ENCODE measurements at regions not wholly inside any gene's neighbourhood (a gene's known extent, or its start where the extent isn't known, plus 50 kb on each side); places are given as distances from the start of the nearest gene placed in this dataset.

DNA sequence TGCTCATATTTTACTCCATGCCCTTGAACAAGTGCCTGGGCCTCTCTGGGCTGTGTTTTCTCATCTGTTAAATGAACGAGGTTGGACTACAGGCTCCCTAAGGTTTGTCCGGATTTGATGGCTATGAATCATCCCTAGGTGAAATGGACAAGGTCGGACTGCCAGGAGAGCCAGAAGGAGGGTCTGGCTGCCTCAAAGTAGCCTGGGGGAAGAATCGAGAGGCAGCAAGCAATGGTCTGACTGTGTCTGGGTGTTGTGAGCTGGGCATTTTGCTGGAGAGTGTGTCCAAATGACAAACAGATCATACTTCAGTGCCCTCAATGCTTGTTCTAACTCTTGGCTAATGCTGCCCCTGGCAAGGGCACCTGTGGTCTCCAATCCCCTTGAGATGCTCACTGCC, 730.9 kb downstream of the PTPRU start:
- peaks cover 8% of the 10 kb centered on the region for H3K4me1 ChIP-seq (ENCODE audit: insufficient read depth, insufficient read length)
- no peak overlapping the region for H3K4me3 ChIP-seq (ENCODE audit: insufficient read length, low read depth)
- H3K9me3 ChIP-seq (ENCODE audit: insufficient read depth, low read length), result peaks cover 8% of the 10 kb centered on the region; the same call in 1 of the 2 replicates
- TF ChIP-seq YY1 (IDR thresholded peaks at IDR 0.05; ENCODE audit: insufficient read depth, insufficient read length) (no peak), SUZ12 (IDR thresholded peaks at IDR 0.05; ENCODE audit: extremely low read depth, insufficient read depth, insufficient read length) (no peak), ZNF274 (IDR thresholded peaks at IDR 0.05; ENCODE audit: low read depth, low read length) (no peak)
- DNase-seq (ENCODE audit: low read depth, low spot score), result no peak
- H3K27me3 ChIP-seq (ENCODE audit: insufficient read depth, insufficient read length), result no peaks in the 10 kb centered on the region
- H3K36me3 ChIP-seq (ENCODE audit: insufficient read depth, insufficient read length, low read length), result no peaks in the 10 kb centered on the region
- H3K9ac ChIP-seq (ENCODE audit: insufficient read length, low read depth), result no peak overlapping the region

DNA sequence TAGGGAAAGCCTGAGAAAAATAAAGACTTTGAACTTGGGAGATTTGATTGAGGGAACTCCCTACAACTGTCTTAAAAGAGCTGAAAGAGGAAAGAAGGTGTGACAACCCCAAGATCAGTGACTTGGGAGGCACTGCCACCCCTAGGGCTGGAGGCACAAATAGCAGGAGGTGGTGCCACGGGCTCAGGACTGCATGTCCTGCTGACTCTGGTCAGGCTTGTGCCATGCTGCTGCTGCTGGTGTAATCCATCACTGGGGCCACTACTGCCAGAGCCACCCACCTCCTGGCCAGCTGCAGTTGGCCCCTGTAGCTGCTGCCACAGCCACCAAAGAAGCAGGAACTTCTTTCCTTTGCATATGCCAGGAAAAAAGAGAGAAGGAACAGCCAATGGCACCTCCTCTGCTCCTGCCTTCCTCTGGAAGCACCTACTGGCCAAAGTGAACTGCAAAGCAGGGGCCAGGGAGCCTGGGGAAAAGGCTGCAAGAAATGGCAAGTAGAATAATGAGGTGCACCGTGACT, 730.3 kb downstream of the PTPRU start:
- H3K9me3 ChIP-seq (ENCODE audit: insufficient read depth, low read length), result peaks cover 8% of the 10 kb centered on the region; the same call in 1 of the 2 replicates
- H3K36me3 ChIP-seq (ENCODE audit: insufficient read depth, insufficient read length, low read length), result no peaks in the 10 kb centered on the region
- TF ChIP-seq ZNF274 (IDR thresholded peaks at IDR 0.05; ENCODE audit: low read depth, low read length), result no peak
- TF ChIP-seq YY1 (IDR thresholded peaks at IDR 0.05; ENCODE audit: insufficient read depth, insufficient read length), result no peak
- no peak for TF ChIP-seq SUZ12 (IDR thresholded peaks at IDR 0.05; ENCODE audit: extremely low read depth, insufficient read depth, insufficient read length)
- H3K4me1 ChIP-seq (ENCODE audit: insufficient read depth, insufficient read length), result peaks cover 10% of the 10 kb centered on the region
- H3K27me3 ChIP-seq (ENCODE audit: insufficient read depth, insufficient read length), result no peaks in the 10 kb centered on the region
- DNase-seq (ENCODE audit: low read depth, low spot score), result no peak
- H3K9ac ChIP-seq (ENCODE audit: insufficient read length, low read depth), result no peak overlapping the region
- no peak overlapping the region for H3K4me3 ChIP-seq (ENCODE audit: insufficient read length, low read depth)

DNA sequence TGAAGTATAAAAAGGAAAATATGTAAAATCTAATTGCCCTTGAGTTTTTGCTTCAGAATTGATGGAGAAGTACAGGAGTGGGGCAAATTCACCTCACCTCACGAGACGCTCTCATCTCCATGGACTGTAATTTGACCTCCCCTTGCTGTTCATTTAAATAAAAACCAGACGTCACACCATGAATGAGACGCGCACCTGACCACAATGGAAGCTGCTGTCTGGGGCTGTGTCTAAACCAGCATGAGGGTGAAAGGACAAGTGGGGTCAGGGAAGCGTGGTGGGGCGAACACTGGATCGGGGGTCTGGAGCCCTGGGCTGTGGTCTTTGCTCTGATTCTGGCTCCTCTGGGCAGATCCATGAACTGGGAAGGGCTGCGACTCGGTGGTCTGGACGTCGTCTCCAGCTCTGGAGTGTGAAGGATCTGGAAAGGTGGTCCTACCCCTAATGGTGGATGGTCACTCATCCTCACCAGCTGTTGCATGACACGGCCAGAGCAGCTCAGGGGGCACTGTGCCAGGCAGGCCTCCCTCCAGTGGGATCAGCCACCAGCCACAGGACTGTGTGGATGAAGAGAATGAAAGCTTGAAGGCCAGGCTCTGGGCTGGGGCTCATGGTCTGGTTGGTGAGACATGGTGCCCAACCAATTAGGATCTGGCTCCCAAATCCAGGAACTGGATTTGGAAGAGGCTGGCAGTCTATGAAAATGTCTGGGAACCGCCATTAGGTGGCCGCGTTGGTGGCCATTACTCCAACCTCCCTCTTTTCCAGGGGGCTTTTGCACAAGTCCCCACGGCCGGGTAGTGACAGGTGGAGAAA, 728.6 kb downstream of the PTPRU start:
- Histone ChIP-seq H3K4me3 (ENCODE audit: insufficient read length, low read depth) (no peak overlapping the region), H3K36me3 (ENCODE audit: insufficient read depth, insufficient read length, low read length) (no peaks in the 10 kb centered on the region), H3K27me3 (ENCODE audit: insufficient read depth, insufficient read length) (no peaks in the 10 kb centered on the region), H3K4me1 (ENCODE audit: insufficient read depth, insufficient read length) (peaks cover 20% of the 10 kb centered on the region), H3K9me3 (ENCODE audit: insufficient read depth, low read length) (peaks cover 8% of the 10 kb centered on the region; the same call in 1 of the 2 replicates), H3K9ac (ENCODE audit: insufficient read length, low read depth) (no peak overlapping the region)
- DNase-seq (ENCODE audit: low read depth, low spot score), result no peak
- TF ChIP-seq SUZ12 (IDR thresholded peaks at IDR 0.05; ENCODE audit: extremely low read depth, insufficient read depth, insufficient read length), result no peak

DNA sequence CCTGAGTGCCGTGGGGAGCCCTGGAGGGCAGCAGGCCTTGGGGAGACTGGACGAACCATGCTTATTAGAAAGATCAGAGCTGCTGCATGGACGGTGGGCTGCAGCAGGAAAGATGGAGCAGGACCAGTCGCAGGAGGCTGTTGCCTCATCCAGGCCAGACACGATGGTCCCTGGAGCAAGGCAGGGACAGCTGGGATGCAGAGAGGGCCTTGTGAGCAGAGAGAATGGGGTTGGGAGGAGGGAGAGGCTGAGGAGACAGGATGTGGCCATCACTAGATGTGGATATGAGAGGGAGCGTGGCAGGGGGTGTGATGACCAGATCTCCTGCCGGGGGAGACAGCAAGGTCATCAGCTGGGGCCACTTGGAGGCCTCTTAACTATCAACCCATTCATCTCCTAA, 727.6 kb downstream of the PTPRU start:
- DNase-seq (ENCODE audit: low read depth, low spot score), result no peak

GRCh38 chr1:29962831-29963247, 726.5 kb downstream of the PTPRU start:
- TF ChIP-seq YY1 (IDR thresholded peaks at IDR 0.05; ENCODE audit: insufficient read depth, insufficient read length), result no peak
- no peak for TF ChIP-seq ZNF274 (IDR thresholded peaks at IDR 0.05; ENCODE audit: low read depth, low read length)
- TF ChIP-seq SUZ12 (IDR thresholded peaks at IDR 0.05; ENCODE audit: extremely low read depth, insufficient read depth, insufficient read length), result no peak
- no peak overlapping the region for H3K4me3 ChIP-seq (ENCODE audit: insufficient read length, low read depth)
- no peaks in the 10 kb centered on the region for H3K27me3 ChIP-seq (ENCODE audit: insufficient read depth, insufficient read length)
- H3K9me3 ChIP-seq (ENCODE audit: insufficient read depth, low read length), result no peaks in the 10 kb centered on the region
- H3K9ac ChIP-seq (ENCODE audit: insufficient read length, low read depth), result no peak overlapping the region
- no peaks in the 10 kb centered on the region for H3K36me3 ChIP-seq (ENCODE audit: insufficient read depth, insufficient read length, low read length)
- DNase-seq (ENCODE audit: low read depth, low spot score), result no peak
- H3K4me1 ChIP-seq (ENCODE audit: insufficient read depth, insufficient read length), result peaks cover 23% of the 10 kb centered on the region

More for the DNA sequence above, 727.6 kb downstream of the PTPRU start:
- H3K4me3 ChIP-seq (ENCODE audit: insufficient read length, low read depth), result no peak overlapping the region
- no peak overlapping the region for H3K9ac ChIP-seq (ENCODE audit: insufficient read length, low read depth)
- peaks cover 20% of the 10 kb centered on the region for H3K4me1 ChIP-seq (ENCODE audit: insufficient read depth, insufficient read length)
- H3K27me3 ChIP-seq (ENCODE audit: insufficient read depth, insufficient read length), result no peaks in the 10 kb centered on the region
- TF ChIP-seq YY1 (IDR thresholded peaks at IDR 0.05; ENCODE audit: insufficient read depth, insufficient read length) (no peak), SUZ12 (IDR thresholded peaks at IDR 0.05; ENCODE audit: extremely low read depth, insufficient read depth, insufficient read length) (no peak), ZNF274 (IDR thresholded peaks at IDR 0.05; ENCODE audit: low read depth, low read length) (no peak)
- H3K9me3 ChIP-seq (ENCODE audit: insufficient read depth, low read length), result 0 out of 2 replicates have a peak, but pooled peaks cover under 1% of the 10 kb centered on the region
- H3K36me3 ChIP-seq (ENCODE audit: insufficient read depth, insufficient read length, low read length), result no peaks in the 10 kb centered on the region

DNA sequence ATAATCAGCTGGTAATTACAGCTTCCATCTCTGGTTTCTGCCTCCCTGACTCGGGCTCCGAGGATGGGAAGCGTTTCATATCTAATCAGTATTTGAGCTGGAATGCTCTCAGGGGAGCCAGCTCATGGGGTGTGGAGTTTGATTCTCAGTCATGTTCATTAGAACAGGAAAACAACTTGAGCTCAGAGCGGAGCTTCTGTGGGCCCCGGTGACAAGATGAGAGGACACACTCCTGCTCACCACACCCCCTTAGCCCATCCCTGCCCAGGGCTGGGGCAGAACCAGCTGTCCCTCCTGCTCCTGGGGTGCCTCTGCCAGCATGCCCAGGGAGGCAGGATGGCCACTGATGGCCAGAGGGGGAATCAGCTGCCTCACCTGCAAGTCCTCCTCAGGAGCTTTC, 726.0 kb downstream of the PTPRU start:
- no peak for DNase-seq (ENCODE audit: low read depth, low spot score)
- Histone ChIP-seq H3K4me3 (ENCODE audit: insufficient read length, low read depth) (no peak overlapping the region), H3K9me3 (ENCODE audit: insufficient read depth, low read length) (no peaks in the 10 kb centered on the region), H3K9ac (ENCODE audit: insufficient read length, low read depth) (peak overlapping the region; percentile 52), H3K36me3 (ENCODE audit: insufficient read depth, insufficient read length, low read length) (no peaks in the 10 kb centered on the region), H3K4me1 (ENCODE audit: insufficient read depth, insufficient read length) (peaks cover 19% of the 10 kb centered on the region), H3K27me3 (ENCODE audit: insufficient read depth, insufficient read length) (no peaks in the 10 kb centered on the region)
- TF ChIP-seq ZNF274 (IDR thresholded peaks at IDR 0.05; ENCODE audit: low read depth, low read length), result no peak
- no peak for TF ChIP-seq YY1 (IDR thresholded peaks at IDR 0.05; ENCODE audit: insufficient read depth, insufficient read length)
- no peak for TF ChIP-seq SUZ12 (IDR thresholded peaks at IDR 0.05; ENCODE audit: extremely low read depth, insufficient read depth, insufficient read length)

DNA sequence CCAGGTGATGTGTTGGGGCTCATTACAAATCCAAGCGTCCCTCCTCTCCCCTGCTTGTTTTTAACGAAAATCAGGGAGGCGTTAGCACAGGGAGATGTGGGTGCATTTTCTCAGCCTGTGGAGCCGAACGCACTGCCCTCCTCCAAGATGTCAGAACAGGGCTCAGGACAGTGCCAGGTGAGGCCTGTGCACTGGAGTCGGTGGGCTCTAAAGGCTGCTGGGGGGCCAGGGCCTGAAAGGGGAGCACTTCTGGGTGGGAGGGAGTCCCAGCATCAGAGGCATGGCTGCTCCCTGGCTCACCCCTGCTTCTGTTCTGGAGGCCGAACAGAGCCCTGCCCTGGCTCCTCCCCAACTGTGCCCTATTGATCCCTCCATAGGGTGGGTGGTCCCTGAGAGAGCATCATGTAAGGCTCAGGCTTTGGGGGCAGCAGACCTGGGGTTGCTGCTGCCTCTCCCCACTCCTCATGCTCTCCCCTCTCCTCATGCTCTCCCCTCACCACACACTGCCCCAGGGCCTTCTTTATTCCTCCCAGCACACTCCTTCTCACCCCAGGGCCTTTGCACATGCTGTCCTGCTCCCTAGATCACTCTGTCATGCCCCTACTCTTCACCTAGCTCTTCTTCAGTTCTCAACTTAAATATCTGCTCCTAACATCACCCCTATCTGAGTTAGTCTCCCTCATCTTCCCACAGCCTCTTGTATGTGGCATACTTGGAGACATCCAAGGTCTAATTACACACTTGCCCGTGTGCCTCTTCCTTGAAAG, 725.2 kb downstream of the PTPRU start:
- no peaks in the 10 kb centered on the region for H3K27me3 ChIP-seq (ENCODE audit: insufficient read depth, insufficient read length)
- H3K9me3 ChIP-seq (ENCODE audit: insufficient read depth, low read length), result no peaks in the 10 kb centered on the region
- no peak for DNase-seq (ENCODE audit: low read depth, low spot score)
- H3K4me3 ChIP-seq (ENCODE audit: insufficient read length, low read depth), result no peak overlapping the region
- TF ChIP-seq YY1 (IDR thresholded peaks at IDR 0.05; ENCODE audit: insufficient read depth, insufficient read length) (no peak), ZNF274 (IDR thresholded peaks at IDR 0.05; ENCODE audit: low read depth, low read length) (no peak), SUZ12 (IDR thresholded peaks at IDR 0.05; ENCODE audit: extremely low read depth, insufficient read depth, insufficient read length) (no peak)
- H3K9ac ChIP-seq (ENCODE audit: insufficient read length, low read depth), result no peak overlapping the region
- H3K4me1 ChIP-seq (ENCODE audit: insufficient read depth, insufficient read length), result peaks cover 18% of the 10 kb centered on the region
- no peaks in the 10 kb centered on the region for H3K36me3 ChIP-seq (ENCODE audit: insufficient read depth, insufficient read length, low read length)

Data from NT2/D1 (cell line).